AG09309 (cell line): ENCODE measurements at regions not wholly inside any gene's neighbourhood (a gene's known extent, or its start where the extent isn't known, plus 50 kb on each side); places are given as distances from the start of the nearest gene placed in this dataset.

Experiments used
- DNase-seq: peaks from one replicate; pipeline ENCODE4 v3.0.0-alpha.2; 2010; ENCODE audit warnings: low read depth
- H3K4me3 ChIP-seq: 2 replicates; pipeline ENCODE4 v1.5.1; 2011; ENCODE audit warnings: mild to moderate bottlenecking, low read depth, low read length, moderate library complexity; ENCODE audit not compliant: control insufficient read depth
- CTCF ChIP-seq: IDR thresholded peaks from 2 replicates; pipeline ENCODE4 v1.5.1; 2011; ENCODE audit warnings: mild to moderate bottlenecking, low read depth, low read length, inconsistent platforms; ENCODE audit not compliant: insufficient read depth, control insufficient read depth; ENCODE audit errors: missing control alignments

DNA sequence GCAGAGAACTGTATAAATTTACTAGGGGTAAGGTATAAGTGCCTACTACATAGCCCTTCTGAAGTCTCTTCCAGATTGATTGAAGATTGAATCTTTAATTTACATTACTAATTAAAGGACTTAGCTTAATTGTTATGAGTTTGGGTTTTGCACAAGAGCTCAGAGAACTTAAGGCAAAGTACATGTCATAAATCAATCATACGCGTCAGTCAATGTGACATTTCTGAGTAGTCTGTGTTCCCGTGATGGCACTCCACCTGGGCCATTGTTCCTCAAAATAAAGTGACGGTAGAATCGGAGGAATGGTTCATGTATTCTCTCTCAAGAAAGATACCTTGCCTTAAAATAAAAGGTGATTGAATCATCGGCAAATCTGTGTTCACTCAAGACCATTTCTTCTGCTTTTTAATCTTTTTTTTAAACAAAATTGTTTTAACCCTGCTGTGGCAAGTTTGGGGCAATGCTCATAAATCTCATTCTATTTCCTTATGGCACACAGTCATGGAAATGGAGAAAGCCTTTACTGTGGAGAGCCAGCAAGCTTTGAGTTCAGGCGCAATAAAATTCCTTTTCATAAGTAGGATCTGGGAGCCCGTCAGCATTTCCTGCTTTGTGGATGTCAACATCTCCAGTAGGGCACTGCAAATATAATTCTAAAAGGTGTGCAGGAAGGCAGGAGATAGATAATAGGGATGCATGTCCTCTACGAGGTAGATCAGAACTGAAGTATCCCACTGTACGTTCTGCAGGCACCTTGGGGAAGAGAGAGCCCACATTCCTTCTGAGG, 427.4 kb downstream of the GATA3 start:
- TF ChIP-seq CTCF, result no peak
- no peak for DNase-seq
- H3K4me3 ChIP-seq, result no peak overlapping the region

GRCh38 chr10:8485032-8485431, 430.5 kb downstream of the GATA3 start:
- no peak overlapping the region for H3K4me3 ChIP-seq
- DNase-seq, result no peak
- TF ChIP-seq CTCF, result no peak

DNA sequence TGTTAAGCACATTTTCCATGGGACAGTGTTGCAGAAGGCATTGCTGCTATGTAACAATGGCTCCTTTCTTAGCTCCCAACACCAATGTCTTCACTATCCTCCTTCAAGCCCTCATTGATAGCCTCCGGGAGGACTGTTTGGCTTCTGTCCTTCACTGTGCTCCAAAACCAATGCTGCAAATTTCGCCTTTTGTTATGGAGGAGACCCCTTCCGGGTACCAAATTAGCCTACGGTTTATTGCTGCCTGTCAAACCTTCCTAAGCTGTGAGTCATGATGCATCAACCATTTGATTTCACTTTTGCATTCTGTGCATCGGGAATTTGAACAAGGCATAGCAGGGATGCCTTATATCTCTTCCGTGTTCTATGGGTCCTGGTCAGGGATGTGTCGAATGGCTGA, 432.9 kb downstream of the GATA3 start:
- H3K4me3 ChIP-seq, result no peak overlapping the region
- DNase-seq, result no peak
- no peak for TF ChIP-seq CTCF

DNA sequence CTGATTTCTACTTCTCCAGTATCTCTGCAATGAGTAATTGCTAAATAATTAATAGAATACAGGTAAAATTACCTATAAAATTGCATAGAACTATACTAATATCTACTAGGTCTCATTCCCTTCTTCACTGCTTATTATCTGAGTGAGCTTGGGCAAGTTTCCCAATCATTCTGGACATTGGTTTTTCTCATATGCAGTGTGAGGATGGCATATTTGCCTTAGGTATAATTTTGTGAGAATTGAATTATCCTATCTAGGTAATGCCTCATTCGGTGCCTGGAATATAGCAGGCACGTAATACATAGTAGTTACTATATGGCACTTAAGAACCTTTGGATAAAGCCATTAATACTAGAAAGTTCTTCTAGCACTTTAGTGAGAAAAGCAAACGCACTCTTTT, 434.7 kb downstream of the GATA3 start:
- DNase-seq, result no peak
- TF ChIP-seq CTCF, result no peak
- H3K4me3 ChIP-seq, result no peak overlapping the region

GRCh38 chr10:8489823-8490222, 435.3 kb downstream of the GATA3 start:
- DNase-seq, result no peak
- TF ChIP-seq CTCF, result no peak
- no peak overlapping the region for H3K4me3 ChIP-seq

GRCh38 chr10:8498290-8498689, 443.8 kb downstream of the GATA3 start:
- DNase-seq, result no peak
- no peak for TF ChIP-seq CTCF
- no peak overlapping the region for H3K4me3 ChIP-seq

DNA sequence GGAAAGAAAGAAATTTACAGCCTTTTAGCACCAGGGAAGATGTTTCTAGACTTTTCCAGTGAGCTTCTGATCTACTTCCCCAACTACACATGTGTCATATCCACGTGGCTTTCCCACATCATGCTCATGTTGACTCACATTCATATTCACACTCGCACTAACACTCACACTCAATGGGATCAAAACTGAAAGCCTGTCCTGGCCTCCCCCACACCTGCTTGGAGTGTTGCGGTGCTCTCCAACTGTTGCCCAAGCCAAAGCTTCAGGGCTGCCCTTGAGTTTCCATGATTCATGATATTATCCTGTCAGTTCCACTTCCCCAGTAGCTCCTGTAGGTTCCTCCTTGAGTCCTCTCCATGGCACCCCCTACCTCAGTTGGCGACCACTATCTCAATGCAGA, 444.4 kb downstream of the GATA3 start:
- DNase-seq, result no peak
- no peak for TF ChIP-seq CTCF
- no peak overlapping the region for H3K4me3 ChIP-seq
